ENCODE measurements at regions not wholly inside any gene's neighbourhood (a gene's known extent, or its start where the extent isn't known, plus 50 kb on each side); places are given as distances from the start of the nearest gene placed in this dataset.

DNA sequence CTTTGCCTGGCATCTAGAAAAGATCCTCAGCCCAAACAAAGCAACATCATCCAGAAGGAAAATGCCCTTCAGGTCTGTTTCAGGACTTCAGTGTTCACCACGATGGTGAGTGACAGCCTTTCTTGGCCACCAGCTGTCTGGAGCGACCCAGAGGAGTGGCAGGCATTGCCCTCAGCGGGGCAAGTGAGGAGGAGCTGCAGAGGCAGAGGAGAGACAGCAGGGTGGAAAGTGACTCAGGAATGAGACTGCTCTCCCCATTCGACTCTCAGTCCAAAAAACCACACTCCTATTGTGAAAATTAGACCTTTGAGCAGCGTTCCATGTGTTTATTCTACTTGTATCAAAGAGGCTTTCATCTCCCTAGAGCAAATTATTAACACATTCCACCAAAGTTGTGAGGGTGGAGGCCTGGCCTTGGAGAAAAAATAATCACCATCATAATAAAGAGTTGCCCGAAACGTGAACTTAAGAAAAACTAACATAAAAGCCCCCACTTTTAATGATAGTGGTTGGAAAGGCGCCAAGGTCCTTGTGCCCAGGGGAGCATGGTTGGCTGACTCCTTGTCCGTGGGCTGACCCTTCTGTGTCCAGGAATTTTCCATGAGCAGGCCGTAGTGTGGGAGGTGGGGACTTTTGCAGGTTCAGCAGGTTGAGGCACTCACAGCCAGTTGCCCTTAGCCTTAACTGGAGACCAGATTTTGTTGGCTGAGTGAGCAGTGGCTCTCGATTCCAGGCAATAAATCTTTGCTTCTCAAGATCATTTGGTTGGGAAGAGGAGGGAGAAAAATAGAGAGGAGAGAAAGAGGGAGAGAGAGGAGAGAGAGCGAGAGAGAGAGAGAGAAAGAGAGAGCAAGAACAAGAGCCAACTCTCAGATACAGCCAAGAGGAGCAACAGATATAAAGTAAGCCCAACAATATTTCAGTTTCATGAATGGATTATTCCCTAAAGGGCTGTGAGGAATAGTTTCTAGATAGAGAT, 125.9 kb upstream of the ANKRD55 start:
- H3K4me3 ChIP-seq (ENCODE audit: low read length), result no peak overlapping the region
- no peak for DNase-seq (ENCODE audit: low read depth)
- TF ChIP-seq, protein P1, sequence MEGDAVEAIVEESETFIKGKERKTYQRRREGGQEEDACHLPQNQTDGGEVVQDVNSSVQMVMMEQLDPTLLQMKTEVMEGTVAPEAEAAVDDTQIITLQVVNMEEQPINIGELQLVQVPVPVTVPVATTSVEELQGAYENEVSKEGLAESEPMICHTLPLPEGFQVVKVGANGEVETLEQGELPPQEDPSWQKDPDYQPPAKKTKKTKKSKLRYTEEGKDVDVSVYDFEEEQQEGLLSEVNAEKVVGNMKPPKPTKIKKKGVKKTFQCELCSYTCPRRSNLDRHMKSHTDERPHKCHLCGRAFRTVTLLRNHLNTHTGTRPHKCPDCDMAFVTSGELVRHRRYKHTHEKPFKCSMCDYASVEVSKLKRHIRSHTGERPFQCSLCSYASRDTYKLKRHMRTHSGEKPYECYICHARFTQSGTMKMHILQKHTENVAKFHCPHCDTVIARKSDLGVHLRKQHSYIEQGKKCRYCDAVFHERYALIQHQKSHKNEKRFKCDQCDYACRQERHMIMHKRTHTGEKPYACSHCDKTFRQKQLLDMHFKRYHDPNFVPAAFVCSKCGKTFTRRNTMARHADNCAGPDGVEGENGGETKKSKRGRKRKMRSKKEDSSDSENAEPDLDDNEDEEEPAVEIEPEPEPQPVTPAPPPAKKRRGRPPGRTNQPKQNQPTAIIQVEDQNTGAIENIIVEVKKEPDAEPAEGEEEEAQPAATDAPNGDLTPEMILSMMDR (conservative IDR thresholded peaks at IDR 0.05; ENCODE audit: low read length), result no peak

DNA sequence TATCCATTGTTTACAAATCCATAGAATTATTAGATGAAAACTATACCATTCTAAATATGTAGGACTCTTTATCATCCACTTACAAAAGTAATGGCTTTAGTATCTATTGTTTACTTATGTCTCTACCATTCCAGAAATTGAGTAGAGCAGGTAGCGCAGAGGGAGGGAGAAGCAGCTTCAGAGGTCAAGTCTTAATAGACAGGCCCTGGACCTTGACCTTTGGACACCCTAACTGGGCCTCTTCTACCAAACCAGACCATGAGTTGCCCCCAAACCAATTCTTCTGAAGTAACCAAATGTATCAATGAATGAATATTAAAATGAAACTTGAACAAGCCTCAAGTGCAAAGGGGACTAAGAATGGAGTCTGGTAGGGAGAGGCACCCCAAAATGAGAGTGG, 124.9 kb upstream of the ANKRD55 start:
- TF ChIP-seq, protein P1 (conservative IDR thresholded peaks at IDR 0.05; ENCODE audit: low read length), result no peak
- DNase-seq (ENCODE audit: low read depth), result no peak
- H3K4me3 ChIP-seq (ENCODE audit: low read length), result no peak overlapping the region

DNA sequence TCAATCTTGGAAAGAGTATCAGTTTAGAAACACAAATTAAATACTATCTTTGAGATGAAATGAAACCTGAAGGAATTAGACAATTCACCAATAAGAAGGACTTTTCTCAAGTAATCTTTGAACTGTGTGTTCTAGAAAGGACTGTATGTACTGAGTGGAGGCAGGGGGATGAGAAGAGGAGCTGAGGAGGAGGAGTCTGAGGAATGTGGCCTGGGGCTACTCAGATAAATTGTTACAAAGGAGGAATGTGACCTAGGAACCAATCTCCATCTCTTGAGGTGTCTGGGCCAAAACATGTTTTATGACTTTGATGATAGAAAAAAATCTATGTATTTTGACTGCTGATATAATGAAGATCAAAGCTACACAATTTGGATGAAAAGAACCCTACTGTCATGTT, 124.3 kb upstream of the ANKRD55 start:
- no peak overlapping the region for H3K4me3 ChIP-seq (ENCODE audit: low read length)
- DNase-seq (ENCODE audit: low read depth), result no peak
- TF ChIP-seq, protein P1 (conservative IDR thresholded peaks at IDR 0.05; ENCODE audit: low read length), result no peak

DNA sequence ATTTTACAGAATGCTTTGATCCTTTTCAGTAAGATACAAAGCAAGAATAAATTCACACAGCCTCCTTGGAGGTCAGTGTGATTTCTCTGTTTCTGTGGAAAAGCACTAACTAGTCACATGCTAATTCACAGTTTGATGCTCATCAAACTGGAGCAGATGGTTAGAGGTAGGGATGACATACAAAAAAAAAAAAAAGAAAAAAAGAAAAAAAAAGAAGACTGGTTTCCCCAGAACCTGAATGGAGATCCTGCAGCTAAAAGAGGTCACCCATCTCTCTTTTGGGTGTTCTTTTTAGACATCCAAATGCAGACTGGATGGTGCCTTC, 123.7 kb upstream of the ANKRD55 start:
- H3K4me3 ChIP-seq (ENCODE audit: low read length), result no peak overlapping the region
- TF ChIP-seq, protein P1 (conservative IDR thresholded peaks at IDR 0.05; ENCODE audit: low read length), result no peak
- DNase-seq (ENCODE audit: low read depth), result no peak

DNA sequence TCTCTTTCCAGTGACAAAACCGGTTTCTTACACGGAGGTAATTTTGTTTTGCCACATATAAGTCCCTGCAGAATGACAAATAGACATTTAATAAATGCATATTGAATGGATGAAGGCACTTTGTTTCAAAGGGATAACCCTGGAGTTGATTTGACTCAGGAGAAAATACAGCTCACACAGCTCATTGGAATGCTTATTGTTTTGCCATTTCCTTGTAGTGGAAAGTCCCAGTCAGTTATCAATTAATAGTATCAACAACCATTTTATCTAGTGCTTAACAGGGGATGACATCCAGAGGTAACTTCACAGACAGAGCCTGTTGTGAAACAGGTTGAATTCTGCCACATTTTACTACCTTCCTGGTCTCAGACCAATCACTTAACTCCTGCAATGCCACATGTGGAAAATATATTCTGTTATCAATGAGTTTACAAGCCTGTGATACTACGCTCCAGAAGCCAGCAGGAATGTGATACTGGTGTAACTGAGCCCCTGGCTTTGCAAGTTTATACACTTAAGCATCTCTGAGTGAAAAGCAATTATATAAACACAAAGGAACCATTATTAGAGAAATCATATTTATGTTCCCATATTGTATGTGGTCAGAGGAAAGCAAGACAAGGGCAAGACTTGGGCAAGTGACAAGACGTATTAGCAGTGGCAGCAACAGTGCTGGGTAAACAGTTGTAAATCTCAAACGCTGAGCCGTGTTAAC, 123.1 kb upstream of the ANKRD55 start:
- DNase-seq (ENCODE audit: low read depth), result no peak
- H3K4me3 ChIP-seq (ENCODE audit: low read length), result no peak overlapping the region
- TF ChIP-seq, protein P1 (conservative IDR thresholded peaks at IDR 0.05; ENCODE audit: low read length), result no peak

DNA sequence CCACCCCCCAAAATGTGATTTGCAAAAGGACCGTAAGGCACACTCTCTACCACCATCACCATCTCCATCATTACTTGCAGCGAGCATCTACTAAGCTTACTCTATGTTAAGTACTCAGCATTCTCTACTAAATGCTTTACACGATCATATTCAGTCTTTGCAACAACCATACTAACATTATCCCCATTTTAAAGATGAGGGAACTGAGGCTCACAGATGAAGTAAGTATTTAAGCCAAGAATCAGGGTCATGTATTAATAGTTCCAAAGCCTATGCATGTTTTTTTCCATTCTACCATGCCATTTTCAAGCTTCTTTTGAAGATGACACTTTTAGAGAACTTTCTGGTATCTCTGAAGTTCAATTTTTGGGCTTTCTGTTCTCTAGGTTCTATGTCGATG, 121.7 kb upstream of the ANKRD55 start:
- TF ChIP-seq, protein P1 (conservative IDR thresholded peaks at IDR 0.05; ENCODE audit: low read length), result no peak
- H3K4me3 ChIP-seq (ENCODE audit: low read length), result no peak overlapping the region
- DNase-seq (ENCODE audit: low read depth), result no peak
